ENCODE measurements at regions not wholly inside any gene's neighbourhood (a gene's known extent, or its start where the extent isn't known, plus 50 kb on each side); places are given as distances from the start of the nearest gene placed in this dataset.

GRCh38 chr2:128439791-128440665 is 121.4 kb upstream of the HS6ST1 start:
- no peak for TF ChIP-seq CTCF (IDR thresholded peaks at IDR 0.05; ENCODE audit: insufficient read depth, low read length)
- TF ChIP-seq REST (IDR thresholded peaks at IDR 0.05; ENCODE audit: insufficient replicate concordance, low read depth), result no peak
- no peak for TF ChIP-seq POLR2AphosphoS5 (IDR thresholded peaks at IDR 0.05; ENCODE audit: low read depth)
- TF ChIP-seq GABPA (IDR thresholded peaks at IDR 0.05; ENCODE audit: low read depth), result no peak
- no peak for TF ChIP-seq SPI1 (IDR thresholded peaks at IDR 0.05; ENCODE audit: borderline replicate concordance, low read depth)

Measured in HL-60 (cell line).